PC-9 (cell line): ENCODE measurements at regions not wholly inside any gene's neighbourhood (a gene's known extent, or its start where the extent isn't known, plus 50 kb on each side); places are given as distances from the start of the nearest gene placed in this dataset.

Experiments
- BruUV-seq: library from RNA; stranded (reverse); fragments of 400-500 nt; replicated peaks from 2 replicates; lab custom pipeline; 2021; lab: Mats Ljungman, UMichigan
- CTCF ChIA-PET: fragments of 300-600 bp; sonication (Branson Sonifier 250); formaldehyde crosslinking; loops from one replicate; lab custom pipeline; 2022; ENCODE audit warnings: antibody characterized with exemption; lab: Charles Lee
- POLR2A ChIA-PET: fragments of 300-600 bp; sonication (Branson Sonifier 250); formaldehyde crosslinking; loops from one replicate; lab custom pipeline; 2022; ENCODE audit warnings: antibody characterized with exemption; ENCODE audit not compliant: unreplicated experiment; lab: Charles Lee
- DNase-seq, 2 experiments: peaks; one replicate each; pipeline versions ENCODE4 v3.0.0 to v3.0.0-alpha.2; 2015 to 2022; ENCODE audit warnings: mixed read lengths in 1 of 2
- H2AFZ ChIP-seq: fragments of 200-600 bp; sonication (generic); 2 replicates; pipeline ENCODE4 v1.8.1; 2017; ENCODE audit warnings: antibody characterized with exemption
- H3F3A ChIP-seq: fragments of 200-600 bp; sonication (generic); 2 replicates; pipeline ENCODE4 v1.8.1; 2017; ENCODE audit warnings: antibody characterized with exemption, mild to moderate bottlenecking, low read depth; ENCODE audit not compliant: insufficient read depth
- H3K27ac ChIP-seq: fragments of 200-600 bp; sonication (generic); 2 replicates; pipeline ENCODE4 v1.6.1; 2016; ENCODE audit warnings: mixed run types
- H3K27me3 ChIP-seq: fragments of 200-600 bp; sonication (generic); 2 replicates; pipeline ENCODE4 v1.6.1; 2016; ENCODE audit warnings: low read depth, mixed run types; ENCODE audit not compliant: insufficient read depth
- H3K36me3 ChIP-seq: fragments of 200-600 bp; sonication (generic); 2 replicates; pipeline ENCODE4 v1.6.1; 2016; ENCODE audit warnings: low read depth, mixed run types
- H3K4me1 ChIP-seq: fragments of 200-600 bp; sonication (generic); replicated peaks from 2 replicates; pipeline ENCODE4 v1.6.1; 2016; ENCODE audit warnings: mixed run types; ENCODE audit not compliant: insufficient read depth
- H3K4me2 ChIP-seq: fragments of 200-600 bp; sonication (generic); 2 replicates; pipeline ENCODE4 v1.6.1; 2017; ENCODE audit warnings: mixed run types
- H3K4me3 ChIP-seq: fragments of 200-600 bp; sonication (generic); 2 replicates; pipeline ENCODE4 v1.6.1; 2016; ENCODE audit warnings: mixed run types
- H3K79me2 ChIP-seq: fragments of 200-600 bp; sonication (generic); 2 replicates; pipeline ENCODE4 v1.6.1; 2017; ENCODE audit warnings: low read depth, mixed run types
- H3K9me2 ChIP-seq: fragments of 200-600 bp; sonication (generic); 2 replicates; pipeline ENCODE4 v1.8.1; 2017; ENCODE audit warnings: mild to moderate bottlenecking; ENCODE audit not compliant: insufficient read depth
- H3K9me3 ChIP-seq: fragments of 200-600 bp; sonication (generic); 2 replicates; pipeline ENCODE4 v1.8.1; 2016; ENCODE audit warnings: low read depth; ENCODE audit not compliant: insufficient read depth
- H4K20me1 ChIP-seq: fragments of 200-600 bp; sonication (generic); 2 replicates; pipeline ENCODE4 v1.8.1; 2017; ENCODE audit not compliant: insufficient read depth
- CTCF ChIP-seq: fragments of 200-600 bp; sonication (generic); conservative IDR thresholded peaks from 2 replicates; pipeline ENCODE4 v1.6.1; 2017; ENCODE audit warnings: mixed run types, antibody characterized with exemption, mild to moderate bottlenecking, moderate library complexity
- EZH2 ChIP-seq: fragments of 200-600 bp; sonication (generic); IDR thresholded peaks from 2 replicates; pipeline ENCODE4 v1.8.0; 2017; ENCODE audit warnings: antibody characterized with exemption, low read depth
- intact Hi-C: fragments of 100-400 bp; cut with micrococcal nuclease; formaldehyde crosslinking; loops from one replicate; pipeline ENCODE4 v1.10.0; 2022; ENCODE audit not compliant: unreplicated experiment

GRCh38 chr11:22133776-22134175 lies 59.1 kb upstream of the ANO5 start:
- DNase-seq: no peak
- Histone ChIP-seq H3F3A (no peaks in the 10 kb centered on the region), H3K4me1 (no peaks in the 10 kb centered on the region), H3K27ac (no peak overlapping the region), H3K79me2 (no peaks in the 10 kb centered on the region), H2AFZ (no peak overlapping the region), H3K9me3 (no peaks in the 10 kb centered on the region), H3K4me3 (no peak overlapping the region), H3K9me2 (no peaks in the 10 kb centered on the region), H4K20me1 (no peaks in the 10 kb centered on the region), H3K27me3 (no peaks in the 10 kb centered on the region), H3K36me3 (no peaks in the 10 kb centered on the region), H3K4me2 (no peak overlapping the region)
- ChIA-PET POLR2A (no interaction called here), CTCF (no interaction called here)
- no TSS peak for BruUV-seq
- no peak for TF ChIP-seq EZH2
- TF ChIP-seq CTCF: no peak
- intact Hi-C loops: loop anchor here (10.0 kb wide), 1 partner anchor 1489 kb away; no protein-coding TSS in a partner anchor

GRCh38 chr11:22138264-22138663 lies 54.6 kb upstream of the ANO5 start:
- H3K79me2 ChIP-seq: no peaks in the 10 kb centered on the region
- no peaks in the 10 kb centered on the region for H3K36me3 ChIP-seq
- H3K9me2 ChIP-seq: no peaks in the 10 kb centered on the region
- H4K20me1 ChIP-seq: no peaks in the 10 kb centered on the region
- no TSS peak for BruUV-seq
- intact Hi-C loops: loop anchor here (10.0 kb wide), 1 partner anchor 1493 kb away; no protein-coding TSS in a partner anchor
- ChIA-PET CTCF (no interaction called here), POLR2A (no interaction called here)
- no peaks in the 10 kb centered on the region for H3K27me3 ChIP-seq
- H3K4me2 ChIP-seq: no peak overlapping the region
- H3K27ac ChIP-seq: no peak overlapping the region
- H3F3A ChIP-seq: no peaks in the 10 kb centered on the region
- H3K4me1 ChIP-seq: no peaks in the 10 kb centered on the region
- no peaks in the 10 kb centered on the region for H3K9me3 ChIP-seq
- DNase-seq: no peak
- TF ChIP-seq CTCF (no peak), EZH2 (no peak)
- H2AFZ ChIP-seq: no peak overlapping the region
- no peak overlapping the region for H3K4me3 ChIP-seq
